ENCODE measurements at regions not wholly inside any gene's neighbourhood (a gene's known extent, or its start where the extent isn't known, plus 50 kb on each side); places are given as distances from the start of the nearest gene placed in this dataset.
"Not testable (repeated sequence)": the region's sequence is repeated elsewhere in the genome, so short reads cannot be mapped to it uniquely, and the experiment has no call there.

DNA sequence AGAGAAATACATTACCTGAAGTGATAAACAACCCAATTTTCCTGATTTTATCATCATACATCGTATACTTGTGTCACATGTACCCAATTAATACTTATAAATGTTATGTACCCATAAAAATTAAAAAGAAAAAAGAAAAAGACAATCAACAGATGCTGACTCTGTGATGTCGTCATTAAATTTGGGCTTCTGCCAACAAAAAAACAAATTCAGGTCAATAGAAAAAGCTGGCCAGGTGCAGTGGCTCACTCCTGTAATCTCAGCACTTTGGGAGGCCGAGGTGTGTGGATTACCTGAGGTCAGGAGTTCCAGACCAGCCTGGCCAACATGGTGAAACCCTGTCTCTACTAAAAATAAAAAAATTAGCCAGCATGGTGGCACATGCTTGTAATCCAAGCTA is 174.4 kb downstream of the ZIC4 start:
- DNase-seq = not testable (repeated sequence)

DNA sequence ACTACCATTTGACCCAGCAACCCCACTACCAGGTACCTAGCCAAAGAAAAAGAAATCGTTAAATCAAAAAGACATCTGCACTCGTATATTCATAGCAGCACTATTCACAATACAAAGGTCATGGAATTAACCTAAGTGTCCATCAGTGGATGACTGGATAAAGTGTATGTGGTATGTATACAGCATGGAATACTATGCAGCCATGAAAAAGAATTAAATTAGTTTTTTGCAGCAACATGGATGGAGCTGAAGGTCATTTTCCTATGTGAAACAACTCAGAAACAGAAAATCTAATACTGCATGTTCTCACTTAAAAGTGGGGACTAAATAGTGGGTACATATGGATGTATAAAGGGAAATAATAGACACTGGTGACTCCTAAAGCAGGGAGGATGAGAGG is 175.2 kb downstream of the ZIC4 start:
- DNase-seq = no peak

DNA sequence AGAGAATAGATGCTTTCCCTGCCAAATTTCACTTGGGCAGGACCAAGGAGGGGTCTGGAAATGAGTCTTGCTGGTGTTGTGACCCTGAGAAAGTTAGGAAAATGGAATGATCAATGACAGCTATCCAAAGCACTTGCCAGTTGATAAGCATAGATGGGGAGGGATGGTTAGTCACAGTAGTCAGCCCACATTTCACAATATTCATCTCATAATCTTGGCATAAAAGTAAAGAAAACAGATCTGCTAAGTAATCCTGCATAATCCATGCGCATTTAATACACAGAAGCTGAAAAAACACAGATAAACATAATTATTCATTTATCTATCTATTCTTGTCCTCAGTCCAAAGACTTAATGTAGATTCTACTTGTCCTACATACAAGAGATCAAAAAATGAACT is 184.1 kb downstream of the ZIC4 start:
- no peak for DNase-seq

DNA sequence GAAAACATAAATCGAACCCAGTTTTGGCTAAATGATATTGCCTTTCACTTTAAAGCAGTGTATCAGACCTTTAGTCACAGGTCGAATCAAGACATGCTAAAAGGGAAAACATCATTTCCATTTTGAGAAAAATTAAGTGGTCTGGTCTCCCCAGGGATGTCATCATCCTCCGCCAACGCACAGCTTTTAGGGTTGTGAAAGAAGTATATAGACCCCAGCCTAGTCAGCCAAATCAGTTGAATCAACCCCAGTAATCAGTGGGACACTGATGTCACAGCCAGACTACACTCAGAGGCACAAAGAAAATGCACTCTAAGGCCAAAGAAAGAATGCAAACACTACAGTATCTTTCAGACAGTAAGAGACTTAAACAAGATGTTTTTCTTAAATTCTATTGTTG is 187.4 kb downstream of the ZIC4 start:
- no peak for DNase-seq

DNA sequence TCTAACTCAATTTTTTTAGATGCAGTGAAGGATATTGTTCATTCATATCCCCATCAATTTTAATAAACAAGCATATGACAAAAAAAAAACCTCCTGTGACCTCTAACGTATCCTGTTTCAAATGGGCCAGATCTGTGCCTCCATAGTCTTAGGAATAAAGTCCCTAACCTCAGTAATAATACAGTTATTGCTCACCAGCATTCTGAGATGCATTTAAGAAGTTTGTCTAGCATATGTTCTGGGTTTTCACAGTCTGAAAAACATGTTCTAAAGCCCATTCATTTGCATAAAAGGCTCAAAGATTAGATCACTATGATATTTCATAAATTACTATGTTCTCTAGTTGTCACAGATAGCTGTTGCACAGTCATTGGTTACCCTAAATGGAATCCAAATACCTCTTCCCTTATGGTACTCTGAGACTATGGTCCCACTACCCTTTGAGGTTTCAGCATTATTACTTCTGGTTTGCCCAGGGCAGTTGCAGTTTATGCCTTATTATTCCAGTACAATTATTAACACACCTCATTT is 190.1 kb downstream of the ZIC4 start:
- DNase-seq = no peak

DNA sequence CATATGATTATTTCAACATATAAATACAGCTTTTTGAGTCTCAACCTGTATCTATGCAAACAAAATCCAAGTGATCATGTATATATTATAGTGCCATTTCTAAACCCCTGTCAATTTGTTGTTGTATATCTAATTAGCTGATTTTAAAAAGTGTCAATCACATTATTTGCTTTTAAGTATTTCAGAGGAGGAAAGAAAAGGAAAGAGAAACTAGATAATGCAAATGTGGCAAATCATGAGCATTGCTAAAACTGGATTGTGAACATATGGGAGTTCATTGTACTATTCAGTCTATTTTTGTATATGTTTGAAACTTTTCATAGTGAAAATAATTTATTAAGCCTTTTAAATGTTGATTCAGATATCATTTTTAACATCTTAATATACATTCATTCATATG is 190.7 kb downstream of the ZIC4 start:
- DNase-seq = no peak

DNA sequence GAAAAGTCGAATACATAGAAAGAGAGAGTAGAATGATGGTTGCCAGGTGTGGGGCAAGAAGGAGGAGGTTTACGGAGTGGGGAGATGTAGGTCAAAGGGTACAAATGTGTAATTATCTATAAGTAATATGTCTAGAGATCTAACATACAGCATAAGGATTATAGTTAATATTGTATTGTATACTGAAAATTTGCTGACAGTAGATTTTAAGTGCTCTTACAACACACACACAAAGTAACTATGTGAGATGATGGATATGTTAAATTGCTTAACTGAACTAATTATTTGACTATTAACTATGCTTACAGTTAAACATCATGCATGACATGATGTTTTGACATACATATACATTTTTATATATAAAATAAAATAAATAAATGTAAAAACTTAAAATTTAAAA is 192.7 kb downstream of the ZIC4 start:
- DNase-seq = no peak

DNA sequence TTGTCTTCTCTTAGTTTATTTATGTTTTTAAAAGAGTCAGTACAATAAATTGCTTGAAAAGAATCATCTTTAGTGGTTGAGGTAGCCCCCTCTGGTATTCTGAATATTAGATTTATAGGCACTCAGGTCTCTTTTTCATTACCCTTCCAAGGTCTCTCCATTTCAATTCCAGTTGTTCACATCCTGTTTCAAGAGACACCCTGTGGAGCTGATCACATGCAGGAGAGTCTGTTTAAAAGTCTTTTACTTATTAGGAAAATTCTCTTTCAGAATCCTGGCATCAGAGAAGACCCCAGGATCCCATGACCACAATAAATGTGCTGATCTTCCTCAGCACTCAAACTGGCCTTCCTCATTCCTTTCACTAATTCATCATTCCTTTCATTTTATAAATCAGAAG is 195.7 kb downstream of the ZIC4 start:
- no peak for DNase-seq

DNA sequence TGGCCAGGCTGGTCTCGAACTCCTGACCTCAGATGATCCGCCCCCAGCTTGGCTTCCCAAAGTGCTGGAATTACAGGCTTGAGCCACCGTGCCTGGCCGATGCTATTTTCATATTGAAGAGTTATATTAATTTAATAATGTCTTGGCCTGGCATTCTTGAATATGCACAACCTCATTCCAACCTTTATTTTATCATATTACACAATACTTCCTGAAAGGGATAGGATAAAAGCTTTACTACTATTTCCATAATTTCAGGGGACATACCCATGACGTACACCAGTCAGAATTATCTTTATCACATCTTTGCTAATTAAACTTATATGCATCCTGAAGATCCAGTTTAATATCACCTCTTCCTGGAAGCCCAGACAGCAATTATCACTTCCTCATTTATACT is 205.3 kb downstream of the ZIC4 start:
- no peak for DNase-seq

DNA sequence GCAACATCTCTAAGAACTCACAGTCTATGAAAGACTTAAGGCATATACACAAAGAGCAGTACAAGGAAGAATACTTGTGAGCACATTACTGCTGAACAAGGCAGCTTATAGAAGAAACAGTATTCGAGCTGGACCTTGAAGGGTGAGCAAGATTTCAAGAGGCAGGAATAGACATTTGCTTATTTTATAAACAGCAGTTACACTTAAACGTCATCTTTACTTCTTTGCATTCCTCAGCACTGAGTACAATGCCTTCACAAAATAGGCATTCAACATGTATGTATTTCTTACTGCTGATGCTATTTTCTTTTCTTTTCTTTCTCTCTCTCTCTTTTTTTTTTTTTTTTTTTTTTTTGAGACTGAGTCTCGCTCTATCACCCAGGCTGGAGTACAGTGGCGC is 205.8 kb downstream of the ZIC4 start:
- DNase-seq = no peak

DNA sequence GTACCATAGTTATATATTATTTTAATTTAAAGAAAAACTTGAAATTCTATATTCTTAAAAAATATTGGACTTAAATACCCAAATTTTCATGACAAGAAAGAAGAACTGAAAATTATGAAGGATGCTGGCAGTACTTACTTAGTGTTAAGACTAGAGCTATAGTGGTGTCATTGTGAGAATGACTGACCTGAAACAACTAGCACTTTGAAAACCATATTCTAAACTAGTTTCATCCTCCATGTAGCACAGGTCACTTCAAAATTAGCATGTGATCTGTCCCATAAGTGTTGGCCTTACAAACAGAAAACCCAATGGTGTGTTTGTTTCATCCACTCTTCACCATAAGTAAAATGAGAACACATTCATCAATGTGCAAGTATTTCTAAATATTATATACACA is 208.6 kb downstream of the ZIC4 start:
- no peak for DNase-seq

DNA sequence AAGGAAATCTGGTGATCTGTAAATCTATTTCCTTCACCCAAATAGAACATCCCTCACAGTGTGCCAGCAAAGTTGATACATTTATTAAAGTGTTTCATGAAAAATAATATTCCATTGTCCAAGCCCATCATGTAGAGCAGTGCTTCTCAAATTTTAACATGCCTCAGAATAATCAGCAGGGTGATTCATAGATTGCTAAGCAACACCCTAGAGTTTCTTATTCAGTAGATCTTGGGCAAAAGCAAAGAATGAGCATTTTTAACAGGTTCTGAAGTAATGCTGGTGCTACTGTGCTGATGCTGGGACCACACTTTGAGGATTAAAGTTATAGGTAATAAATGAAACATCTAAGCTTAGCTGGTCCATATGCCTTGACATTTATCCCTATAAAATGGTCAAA is 210.5 kb downstream of the ZIC4 start:
- DNase-seq = no peak

DNA sequence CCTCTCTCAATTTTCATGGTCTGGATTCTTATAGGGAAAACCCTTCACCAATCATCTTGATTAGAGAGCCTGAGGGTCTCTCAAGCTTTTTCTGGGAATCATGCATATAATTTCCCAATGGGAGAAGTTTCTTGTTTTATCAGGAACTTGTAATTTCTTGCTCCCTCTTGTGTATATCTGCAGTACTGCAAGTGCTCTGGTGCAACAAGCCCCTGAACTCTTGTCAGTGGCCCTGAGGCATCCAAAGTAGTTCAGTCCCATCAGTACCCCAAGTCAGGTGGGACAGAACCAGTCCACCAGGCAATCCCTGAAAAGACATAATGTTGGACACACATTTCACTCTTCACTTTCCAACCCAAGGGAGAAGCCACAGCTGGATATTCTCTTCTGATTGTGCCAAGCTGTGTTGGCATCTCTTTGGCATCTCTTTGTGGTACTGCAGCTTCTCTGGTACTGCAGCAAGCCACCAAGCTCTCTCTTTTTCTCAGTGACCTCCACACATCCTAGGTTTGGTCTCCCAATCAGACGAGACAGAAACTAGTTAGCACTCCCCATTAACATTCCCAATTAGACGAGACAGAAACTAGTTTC is 214.5 kb downstream of the ZIC4 start:
- DNase-seq = peak in 1 of 2 donors; percentile 0

DNA sequence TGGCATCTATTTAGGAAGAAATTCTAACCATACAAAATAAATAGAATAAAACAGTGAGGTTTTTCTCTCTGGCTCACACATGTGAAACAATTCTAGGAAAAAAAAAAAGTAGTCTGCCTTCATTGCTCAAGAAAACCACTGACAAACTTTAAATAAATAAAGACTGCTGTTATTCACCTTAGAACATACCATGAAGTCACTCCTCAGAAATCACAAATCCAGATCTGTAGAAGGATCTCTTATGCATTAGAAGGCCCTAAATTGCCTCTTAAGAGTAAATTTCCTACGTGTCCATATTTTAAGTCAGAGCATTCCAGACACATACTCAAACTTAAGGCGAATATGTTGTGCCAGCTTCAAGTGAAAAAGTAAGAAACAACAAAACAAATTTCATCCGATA is 217.3 kb downstream of the ZIC4 start:
- no peak for DNase-seq

DNA sequence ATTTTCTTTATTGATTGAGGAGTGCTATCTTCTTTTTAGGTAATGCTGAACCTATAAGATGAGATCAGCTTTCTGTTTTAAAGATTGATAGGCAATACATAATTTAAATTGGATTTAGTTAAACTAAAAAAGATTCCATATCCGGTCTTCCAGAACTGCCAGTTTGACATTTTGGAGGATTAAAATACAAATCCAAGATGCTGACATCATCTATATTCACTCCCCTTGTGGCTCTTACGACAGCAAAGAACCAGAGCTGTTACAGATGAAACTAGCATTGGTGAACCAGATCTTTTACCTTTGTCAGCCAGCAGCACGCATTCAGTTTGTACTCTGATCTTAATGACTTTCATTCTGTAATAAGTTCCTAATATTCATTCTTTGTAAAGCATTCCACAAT is 218.7 kb downstream of the ZIC4 start:
- DNase-seq = no peak

DNA sequence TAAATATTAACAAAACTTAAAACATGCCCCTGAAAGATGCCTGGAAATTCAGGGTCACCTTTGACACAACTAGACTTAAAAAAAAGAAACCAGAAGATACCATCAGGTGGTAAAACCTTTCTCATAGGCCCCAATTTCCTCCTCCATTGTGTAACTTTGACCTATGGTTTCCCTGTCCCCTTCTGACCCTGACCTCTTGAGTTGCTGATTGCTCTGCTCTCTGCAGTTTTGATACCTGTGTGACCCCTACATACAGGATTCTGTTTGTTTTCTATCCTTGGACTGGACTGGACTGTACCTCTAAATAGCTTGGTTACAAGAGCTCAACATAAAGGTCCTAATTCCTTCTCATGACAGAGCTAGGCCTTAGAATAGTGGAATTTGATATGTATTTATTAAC is 220.6 kb downstream of the ZIC4 start:
- DNase-seq = no peak

DNA sequence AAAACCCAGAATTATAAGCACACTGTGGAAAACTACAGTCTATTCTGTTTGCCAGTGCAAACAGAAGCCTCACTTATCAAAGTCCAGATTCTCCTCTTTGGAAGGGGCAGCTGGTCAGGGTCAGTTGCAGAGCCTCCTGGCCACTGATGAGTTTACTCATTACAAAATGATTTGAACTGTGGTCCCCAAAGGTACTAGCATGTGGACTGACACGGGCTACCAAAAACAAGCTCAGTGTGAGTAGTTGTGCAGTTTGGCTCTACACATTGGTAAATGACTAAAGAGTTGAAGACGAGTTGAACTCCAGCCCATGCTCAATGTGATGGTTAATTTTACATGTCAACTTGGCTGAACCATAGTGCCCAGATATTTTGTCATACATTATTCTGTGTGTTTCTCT is 221.5 kb downstream of the ZIC4 start:
- no peak for DNase-seq

DNA sequence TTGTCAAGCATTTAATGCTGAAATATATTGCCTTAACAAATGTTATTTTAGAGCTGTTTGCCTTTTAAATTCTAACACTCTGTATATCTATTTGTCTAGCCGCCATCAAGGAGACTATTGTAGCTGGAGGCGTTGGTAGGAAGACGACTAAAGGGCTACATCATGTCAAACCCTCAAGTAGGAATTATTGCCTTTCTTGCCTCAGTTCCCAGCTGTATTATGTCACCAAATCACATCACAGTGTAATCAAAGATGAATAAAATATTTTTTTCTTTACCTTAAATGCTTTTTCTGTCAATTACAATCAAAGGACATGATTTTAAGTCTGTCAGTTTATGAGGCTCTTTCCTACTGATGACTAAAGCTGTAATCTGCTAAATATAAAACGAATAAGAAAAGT is 233.1 kb downstream of the ZIC4 start:
- DNase-seq = no peak

DNA sequence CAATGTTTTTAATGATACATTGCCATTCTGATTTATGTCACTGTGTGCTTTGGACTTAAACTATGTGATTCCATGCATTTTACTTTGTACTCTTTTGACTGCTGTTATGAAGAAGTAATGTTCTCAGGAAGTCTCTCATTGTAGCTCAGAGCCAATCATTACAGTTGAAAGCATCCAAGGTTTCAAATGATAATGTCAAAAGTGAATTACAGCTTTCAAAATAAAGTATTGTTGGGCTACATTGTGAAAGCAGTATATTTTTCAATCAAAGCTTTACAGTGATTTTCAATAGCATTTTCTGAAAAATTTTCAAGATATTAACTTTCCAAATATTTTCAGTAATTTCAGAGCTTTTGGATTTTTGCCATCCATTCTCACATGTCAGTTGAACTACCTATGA is 243.6 kb downstream of the ZIC4 start:
- DNase-seq = no peak

DNA sequence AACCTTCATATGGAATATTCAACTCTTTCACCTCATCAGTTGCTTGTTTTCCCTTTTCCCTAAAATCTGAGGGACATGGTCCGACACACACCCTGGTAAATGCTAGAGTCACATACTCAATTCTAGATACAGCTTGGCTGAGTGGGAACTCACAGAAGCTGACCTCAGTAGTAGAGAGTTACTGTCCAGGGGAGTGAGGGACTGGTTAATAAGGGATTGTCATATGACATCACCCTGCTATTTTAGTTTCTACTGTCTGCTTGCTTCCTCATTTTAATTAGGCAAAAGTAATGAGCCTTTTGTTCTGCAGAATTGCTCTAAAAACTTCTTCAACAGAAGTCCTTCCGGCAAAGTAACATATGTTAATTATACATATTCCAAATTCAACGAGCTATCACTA is 244.5 kb downstream of the ZIC4 start:
- DNase-seq = no peak

DNA sequence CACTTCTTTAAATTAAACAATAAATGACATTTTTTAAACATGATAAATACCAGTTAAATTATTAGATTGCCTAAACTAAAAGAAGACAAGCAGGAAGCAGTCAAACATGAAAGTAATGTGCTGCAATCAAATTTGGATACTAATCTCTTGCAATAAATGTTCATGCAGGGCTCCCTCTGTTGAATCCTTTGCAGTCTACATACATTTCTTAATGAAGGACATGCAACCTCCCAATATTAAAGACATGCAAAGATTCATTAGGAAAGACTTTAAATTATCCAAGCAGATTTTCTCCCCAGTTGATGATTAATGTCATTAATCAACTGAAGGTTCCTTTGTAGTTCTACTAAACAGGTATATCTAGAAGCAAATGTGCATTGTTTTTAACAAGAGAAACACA is 245.4 kb downstream of the ZIC4 start:
- no peak for DNase-seq

DNA sequence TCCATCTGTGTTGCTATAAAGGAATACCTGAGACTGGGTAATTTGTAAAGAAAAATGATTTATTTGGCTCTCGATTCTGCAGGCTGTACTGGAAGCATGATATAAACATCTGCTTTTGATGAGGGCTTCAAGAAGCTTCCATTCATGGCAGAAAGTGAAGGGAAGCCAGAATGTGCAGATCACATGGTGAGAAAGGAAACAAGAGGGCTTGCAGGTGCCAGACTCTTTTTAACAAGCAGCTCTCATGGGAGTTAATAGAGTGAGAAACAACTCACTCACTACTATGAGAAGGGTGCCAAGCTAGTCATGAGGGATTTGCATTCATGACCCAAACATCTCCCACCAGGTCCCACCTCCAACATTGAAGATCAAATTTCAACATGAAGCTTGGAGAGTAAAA is 247.2 kb downstream of the ZIC4 start:
- DNase-seq = no peak

DNA sequence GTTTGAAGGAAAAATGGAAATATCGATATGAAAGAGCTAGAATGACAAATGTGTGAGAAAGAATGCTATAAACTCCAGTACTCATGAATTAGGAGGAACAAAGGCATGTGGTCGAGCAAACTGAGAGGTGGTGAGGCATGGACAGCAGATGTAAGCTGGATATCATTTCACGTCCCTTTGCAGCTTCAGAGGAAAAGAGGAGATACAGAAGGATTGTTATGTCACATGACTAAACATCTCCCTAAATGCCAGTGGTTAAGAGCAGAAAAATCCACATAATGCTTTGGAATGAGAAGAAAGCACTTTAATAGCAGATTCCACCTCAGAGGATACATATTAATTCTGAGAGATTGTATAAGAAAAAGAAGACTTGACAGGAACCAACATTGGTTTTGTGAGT is 248.7 kb downstream of the ZIC4 start:
- DNase-seq = no peak

DNA sequence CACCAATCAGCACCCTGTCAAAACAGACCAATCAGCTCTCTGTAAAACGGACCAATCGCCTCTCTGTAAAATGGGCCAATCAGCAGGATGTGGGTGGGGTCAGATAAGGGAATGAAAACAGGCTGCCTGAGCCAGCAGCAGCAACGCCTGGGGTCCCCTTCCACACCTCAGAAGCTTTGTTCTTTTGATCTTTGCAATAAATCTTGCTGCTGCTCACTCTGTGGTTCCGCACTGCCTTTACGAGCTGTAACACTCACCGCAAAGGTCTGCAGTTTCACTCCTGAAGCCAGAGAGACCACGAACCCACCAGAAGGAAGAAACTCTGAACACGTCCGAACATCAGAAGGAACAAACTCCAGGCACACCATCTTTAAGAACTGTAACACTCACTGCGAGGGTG is 251.4 kb downstream of the ZIC4 start:
- DNase-seq = not testable (repeated sequence)

DNA sequence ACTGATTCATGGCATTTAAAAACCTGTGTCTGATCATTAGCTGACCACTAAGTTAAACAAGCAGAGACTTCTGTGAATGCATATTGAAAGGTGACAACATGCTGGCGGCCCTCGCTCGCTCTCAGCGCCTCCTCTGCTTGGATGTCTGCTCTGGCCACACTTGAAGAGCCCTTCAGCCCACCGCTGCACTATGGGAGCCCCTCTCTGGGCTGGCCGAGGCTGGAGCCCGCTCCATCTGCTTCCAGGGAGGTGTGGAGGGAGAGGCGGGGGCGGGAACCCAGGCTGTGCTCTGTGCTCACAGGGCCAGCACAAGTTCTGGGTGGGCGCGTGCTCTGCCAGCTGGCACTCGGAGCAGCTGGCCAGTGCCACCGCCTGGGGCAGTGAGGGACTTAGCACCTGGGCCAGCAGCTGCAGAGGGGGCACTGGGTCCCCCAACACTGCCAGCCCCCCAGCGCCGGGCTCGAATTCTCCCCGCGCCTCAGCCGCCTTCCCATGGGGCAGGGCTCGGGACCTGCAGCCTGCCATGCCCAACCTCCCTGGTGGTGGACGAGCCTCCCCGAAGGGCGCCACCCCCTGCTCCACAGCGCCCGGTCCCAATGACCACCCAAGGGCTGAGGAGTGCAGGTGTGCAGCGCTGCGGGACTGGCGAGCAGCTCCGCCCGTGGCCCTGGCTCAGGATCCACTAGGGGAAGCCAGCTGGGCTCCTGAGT is 252.4 kb downstream of the ZIC4 start:
- DNase-seq = no peak
